IgD-negative memory B cell (primary cell): ENCODE measurements at regions not wholly inside any gene's neighbourhood (a gene's known extent, or its start where the extent isn't known, plus 50 kb on each side); places are given as distances from the start of the nearest gene placed in this dataset.

Experiments used
- H3K27ac Mint-ChIP-seq, 3 donors: one replicate each; pipeline ENCODE4 v1.8.0; 2020 to 2022; ENCODE audit warnings: mild to moderate bottlenecking in 3 of 3, mixed read lengths in 3 of 3, moderate library complexity in 1 of 3
- H3K27me3 Mint-ChIP-seq: one replicate; pipeline ENCODE4 v1.8.0; 2021; ENCODE audit warnings: mixed read lengths
- H3K36me3 Mint-ChIP-seq: one replicate; pipeline ENCODE4 v1.8.0; 2020; ENCODE audit warnings: mild to moderate bottlenecking, mixed read lengths
- H3K4me1 Mint-ChIP-seq, 3 donors: one replicate each; pipeline ENCODE4 v1.8.0; 2020 to 2022; ENCODE audit warnings: mixed read lengths in 3 of 3, mild to moderate bottlenecking in 1 of 3
- H3K4me3 Mint-ChIP-seq, 4 donors: one replicate each; pipeline ENCODE4 v1.8.0; 2020 to 2022; ENCODE audit warnings: mild to moderate bottlenecking in 4 of 4, mixed read lengths in 4 of 4, moderate library complexity in 3 of 4
- H3K9me3 Mint-ChIP-seq, 3 donors: one replicate each; pipeline ENCODE4 v1.8.0; 2020 to 2021; ENCODE audit warnings: mixed read lengths in 3 of 3, mild to moderate bottlenecking in 1 of 3

GRCh38 chr5:43780586-43780985 lies 177.6 kb downstream of the NNT start:
- peaks cover 2% of the 10 kb centered on the region for H3K27me3 Mint-ChIP-seq
- peaks cover 0 to 3% (median 0%) of the 10 kb centered on the region in 3 donors for H3K9me3 Mint-ChIP-seq
- H3K4me3 Mint-ChIP-seq: no peak overlapping the region
- H3K27ac Mint-ChIP-seq: no peak overlapping the region
- H3K4me1 Mint-ChIP-seq: no peaks in the 10 kb centered on the region
- no peaks in the 10 kb centered on the region for H3K36me3 Mint-ChIP-seq

- Mint-ChIP-seq H3K4me3 (no peak overlapping the region), H3K9me3 (peaks cover 0 to 3% (median 1%) of the 10 kb centered on the region in 3 donors), H3K27ac (no peak overlapping the region), H3K27me3 (peaks cover 2% of the 10 kb centered on the region), H3K4me1 (no peaks in the 10 kb centered on the region), H3K36me3 (no peaks in the 10 kb centered on the region)
Measured at GRCh38 chr5:43774881-43775399, 172.0 kb downstream of the NNT start.

- no peak overlapping the region for H3K27ac Mint-ChIP-seq
- no peaks in the 10 kb centered on the region for H3K36me3 Mint-ChIP-seq
- H3K27me3 Mint-ChIP-seq: no peaks in the 10 kb centered on the region
- no peaks in the 10 kb centered on the region for H3K4me1 Mint-ChIP-seq
- no peak overlapping the region for H3K4me3 Mint-ChIP-seq
- H3K9me3 Mint-ChIP-seq: peaks cover 0 to 1% (median 0%) of the 10 kb centered on the region in 3 donors
Measured at GRCh38 chr5:43773478-43773844, 170.5 kb downstream of the NNT start.

- Mint-ChIP-seq H3K36me3 (no peaks in the 10 kb centered on the region), H3K4me1 (no peaks in the 10 kb centered on the region)
Measured at GRCh38 chr5:43772764-43773477, 169.9 kb downstream of the NNT start.

GRCh38 chr5:43772458-43772763 lies 169.4 kb downstream of the NNT start:
- H3K4me1 Mint-ChIP-seq: no peaks in the 10 kb centered on the region
- no peaks in the 10 kb centered on the region for H3K27me3 Mint-ChIP-seq
- no peak overlapping the region for H3K4me3 Mint-ChIP-seq
- H3K9me3 Mint-ChIP-seq: peaks cover 0 to 4% (median 1%) of the 10 kb centered on the region in 3 donors
- no peak overlapping the region for H3K27ac Mint-ChIP-seq
- no peaks in the 10 kb centered on the region for H3K36me3 Mint-ChIP-seq

More at GRCh38 chr5:43772764-43773477, 169.9 kb downstream of the NNT start:
- H3K27ac Mint-ChIP-seq: no peak overlapping the region
- no peak overlapping the region for H3K4me3 Mint-ChIP-seq
- peaks cover 0 to 1% (median 1%) of the 10 kb centered on the region in 3 donors for H3K9me3 Mint-ChIP-seq
- no peaks in the 10 kb centered on the region for H3K27me3 Mint-ChIP-seq

- Mint-ChIP-seq H3K4me3 (no peak overlapping the region), H3K27ac (no peak overlapping the region), H3K4me1 (no peaks in the 10 kb centered on the region), H3K9me3 (peaks cover 0 to 4% (median 1%) of the 10 kb centered on the region in 3 donors), H3K27me3 (peaks cover 2% of the 10 kb centered on the region), H3K36me3 (no peaks in the 10 kb centered on the region)
Measured at GRCh38 chr5:43771611-43772031, 168.6 kb downstream of the NNT start.

- no peaks in the 10 kb centered on the region for H3K36me3 Mint-ChIP-seq
- H3K27ac Mint-ChIP-seq: no peak overlapping the region
- peaks cover 0 to 4% (median 1%) of the 10 kb centered on the region in 3 donors for H3K9me3 Mint-ChIP-seq
- H3K27me3 Mint-ChIP-seq: peaks cover 2% of the 10 kb centered on the region
- no peak overlapping the region for H3K4me3 Mint-ChIP-seq
- no peaks in the 10 kb centered on the region for H3K4me1 Mint-ChIP-seq
Measured at GRCh38 chr5:43769571-43770355, 166.8 kb downstream of the NNT start.
